K562 (cell line): ENCODE measurements at regions not wholly inside any gene's neighbourhood (a gene's known extent, or its start where the extent isn't known, plus 50 kb on each side); places are given as distances from the start of the nearest gene placed in this dataset.

Experiments
- CAMTA2 ChIP-seq: fragments of 250-450 bp; sonication (Bioruptor Pico); conservative IDR thresholded peaks from 2 replicates; pipeline ENCODE4 v1.5.1; 2022
- CBFA2T3 ChIP-seq: fragments of 450-650 bp; IDR thresholded peaks from 2 replicates; pipeline ENCODE4 v1.6.1; 2017
- CTCF ChIP-seq, 3 experiments: IDR thresholded peaks in 2 of 3; conservative IDR thresholded peaks in 1 of 3; 2 replicates each; pipeline ENCODE4 v1.5.1; 2011 to 2012; ENCODE audit warnings: low read length in 3 of 3, mild to moderate bottlenecking in 3 of 3, control low read depth in 2 of 3, improper control_type of control experiment in 1 of 3, inconsistent platforms in 1 of 3, low read depth in 1 of 3, mixed read lengths in 1 of 3, moderate library complexity in 1 of 3; ENCODE audit not compliant: insufficient read depth in 2 of 3
- FOXK1 ChIP-seq: sonication (generic); formaldehyde crosslinking; IDR thresholded peaks from 2 replicates; pipeline ENCODE4 v1.8.0; 2022; ENCODE audit warnings: missing genetic modification reagents, mild to moderate bottlenecking, borderline replicate concordance
- HEY1 ChIP-seq: fragments of 250-450 bp; sonication (Bioruptor Pico); IDR thresholded peaks from 2 replicates; pipeline ENCODE4 v1.5.0; 2020; ENCODE audit warnings: mild to moderate bottlenecking, moderate library complexity, borderline replicate concordance
- MCM7 ChIP-seq, 2 experiments: fragments of 450-650 bp; IDR thresholded peaks; 2 replicates each; pipeline ENCODE4 v1.6.1; 2016 to 2018
- POLR2A ChIP-seq: fragments of 450-650 bp; conservative IDR thresholded peaks from 2 replicates; pipeline ENCODE4 v1.6.1; 2016
- SP1 ChIP-seq: sonication (generic); formaldehyde crosslinking; IDR thresholded peaks from 2 replicates; pipeline ENCODE4 v1.8.1; 2022; ENCODE audit warnings: mild to moderate bottlenecking, missing genetic modification reagents
- TARDBP ChIP-seq: fragments of 450-650 bp; IDR thresholded peaks from 2 replicates; pipeline ENCODE4 v1.6.1; 2016
- TCF7 ChIP-seq: sonication (generic); IDR thresholded peaks from 2 replicates; pipeline ENCODE4 v1.6.1; 2016; ENCODE audit warnings: antibody characterized with exemption, borderline replicate concordance
- THRA ChIP-seq: fragments of 450-650 bp; IDR thresholded peaks from 2 replicates; pipeline ENCODE4 v1.6.1; 2017; ENCODE audit warnings: mild to moderate bottlenecking, moderate library complexity

GRCh38 chr20:58571693-58572427 lies 56.7 kb upstream of the APCDD1L start:
- TF ChIP-seq SP1 (CRISPR knock-in tag), result no peak
- no peak for TF ChIP-seq TARDBP
- TF ChIP-seq POLR2A, result no peak
- TF ChIP-seq FOXK1 (CRISPR knock-in tag), result no peak
- TF ChIP-seq MCM7 (IDR thresholded peaks at IDR 0.05), result no peak
- no peak for TF ChIP-seq CBFA2T3
- TF ChIP-seq CTCF (IDR thresholded peaks at IDR 0.05 in 2 of 3, conservative IDR thresholded peaks at IDR 0.05 in 1 of 3; ENCODE audit: insufficient read depth in 2 of 3, low read depth in 1 of 3, low read length in 3 of 3), result no peak
- TF ChIP-seq THRA, result no peak
- no peak for TF ChIP-seq TCF7
- no peak for TF ChIP-seq CAMTA2 (CRISPR knock-in tag)
- no peak for TF ChIP-seq HEY1 (CRISPR knock-in tag)
